Neuronal stem cell (in vitro differentiated cells): ENCODE measurements at regions not wholly inside any gene's neighbourhood (a gene's known extent, or its start where the extent isn't known, plus 50 kb on each side); places are given as distances from the start of the nearest gene placed in this dataset.

Experiments
- DNase-seq: peaks from one replicate; pipeline ENCODE4 v3.0.0-alpha.2; 2013; ENCODE audit warnings: low spot score
- H2AFZ ChIP-seq: one replicate; pipeline ENCODE4 v1.6.1; 2013; ENCODE audit warnings: mild to moderate bottlenecking, low read length, inconsistent platforms
- H2AK5ac ChIP-seq: 2 replicates; pipeline ENCODE4 v1.6.1; 2013; ENCODE audit warnings: low read depth, mild to moderate bottlenecking, inconsistent platforms, low read length, moderate library complexity, mixed read lengths
- H2BK120ac ChIP-seq: 2 replicates; pipeline ENCODE4 v1.6.1; 2013; ENCODE audit warnings: low read depth, mild to moderate bottlenecking, inconsistent platforms, low read length, moderate library complexity, mixed read lengths
- H2BK12ac ChIP-seq: one replicate; pipeline ENCODE4 v1.6.1; 2013; ENCODE audit warnings: low read length, inconsistent platforms
- H2BK15ac ChIP-seq: 2 replicates; pipeline ENCODE4 v1.6.1; 2013; ENCODE audit warnings: mild to moderate bottlenecking, low read length, inconsistent platforms, mixed read lengths
- H2BK5ac ChIP-seq: one replicate; pipeline ENCODE4 v1.6.1; 2013; ENCODE audit warnings: inconsistent platforms, mild to moderate bottlenecking, low read length, moderate library complexity
- H3K14ac ChIP-seq: one replicate; pipeline ENCODE4 v1.6.1; 2013; ENCODE audit warnings: low read length, inconsistent platforms
- H3K18ac ChIP-seq: 2 replicates; pipeline ENCODE4 v1.6.1; 2013; ENCODE audit warnings: low read length, inconsistent platforms
- H3K23ac ChIP-seq: 2 replicates; pipeline ENCODE4 v1.6.1; 2013; ENCODE audit warnings: low read depth, mild to moderate bottlenecking, mixed read lengths, low read length, inconsistent platforms; ENCODE audit not compliant: poor library complexity
- H3K27ac ChIP-seq: replicated peaks from 3 replicates; pipeline ENCODE4 v1.5.1; 2013; ENCODE audit warnings: low read length, inconsistent platforms
- H3K27me3 ChIP-seq, 3 experiments: 2 replicates each; pipeline ENCODE4 v1.6.1; 2013; ENCODE audit warnings: low read length in 3 of 3, mild to moderate bottlenecking in 2 of 3, inconsistent platforms in 1 of 3, low read depth in 1 of 3, mixed read lengths in 1 of 3, moderate library complexity in 1 of 3; ENCODE audit not compliant: control insufficient read depth in 3 of 3, insufficient read depth in 3 of 3
- H3K36me3 ChIP-seq, 2 donors: replicated peaks in 1 of 2; 2 replicates each; pipeline ENCODE4 v1.6.1; 2013; ENCODE audit warnings: low read length in 2 of 2; ENCODE audit not compliant: control insufficient read depth in 2 of 2, insufficient read depth in 2 of 2
- H3K4ac ChIP-seq: 2 replicates; pipeline ENCODE4 v1.6.1; 2013; ENCODE audit warnings: inconsistent platforms, mild to moderate bottlenecking, low read length, moderate library complexity
- H3K4me1 ChIP-seq, 2 donors: 1 replicate in 1 of 2; 2 replicates in 1 of 2; pipeline ENCODE4 v1.6.1; 2013; ENCODE audit warnings: low read length in 2 of 2, low read depth in 1 of 2; ENCODE audit not compliant: control insufficient read depth in 2 of 2, insufficient read depth in 1 of 2
- H3K4me2 ChIP-seq: one replicate; pipeline ENCODE4 v1.6.1; 2013; ENCODE audit warnings: mild to moderate bottlenecking, low read length, inconsistent platforms; ENCODE audit not compliant: insufficient read depth, poor library complexity, severe bottlenecking
- H3K4me3 ChIP-seq, 2 donors: 2 replicates each; pipeline ENCODE4 v1.5.1; 2013; ENCODE audit warnings: low read length in 2 of 2, mild to moderate bottlenecking in 2 of 2, inconsistent platforms in 1 of 2, moderate library complexity in 1 of 2
- H3K79me1 ChIP-seq: one replicate; pipeline ENCODE4 v1.6.1; 2013; ENCODE audit warnings: low read depth, mild to moderate bottlenecking, inconsistent platforms, low read length, moderate library complexity
- H3K9ac ChIP-seq: one replicate; pipeline ENCODE4 v1.6.1; 2013; ENCODE audit warnings: mild to moderate bottlenecking, low read depth, low read length, inconsistent platforms; ENCODE audit not compliant: poor library complexity
- H3K9me3 ChIP-seq, 2 donors: replicated peaks in 1 of 2; 2 replicates each; pipeline versions ENCODE3 to v1.6.1; 2013; ENCODE audit warnings: low read length in 2 of 2, mild to moderate bottlenecking in 2 of 2, inconsistent platforms in 1 of 2, low read depth in 1 of 2, mixed read lengths in 1 of 2, moderate library complexity in 1 of 2; ENCODE audit not compliant: control insufficient read depth in 2 of 2, insufficient read depth in 1 of 2
- H4K8ac ChIP-seq: one replicate; pipeline ENCODE4 v1.6.1; 2013; ENCODE audit warnings: low read depth, mild to moderate bottlenecking, inconsistent platforms, low read length, moderate library complexity
- H4K91ac ChIP-seq: one replicate; pipeline ENCODE4 v1.6.1; 2013; ENCODE audit warnings: low read length, low read depth, mild to moderate bottlenecking, inconsistent platforms; ENCODE audit not compliant: poor library complexity
- WGBS, 2 donors: extraction: QIAGEN DNeasy Blood & Tissue Kit; methylation state at CpG; one replicate each; pipeline ENCODE4 v1.1.7; 2013; ENCODE audit warnings: missing lambda C conversion rate in 2 of 2, mixed read lengths in 1 of 2; ENCODE audit not compliant: insufficient read length in 2 of 2, insufficient replicate concordance in 1 of 2; ENCODE audit errors: extremely low coverage in 2 of 2; 5-methylcytosine and 5-hydroxymethylcytosine counted together

DNA sequence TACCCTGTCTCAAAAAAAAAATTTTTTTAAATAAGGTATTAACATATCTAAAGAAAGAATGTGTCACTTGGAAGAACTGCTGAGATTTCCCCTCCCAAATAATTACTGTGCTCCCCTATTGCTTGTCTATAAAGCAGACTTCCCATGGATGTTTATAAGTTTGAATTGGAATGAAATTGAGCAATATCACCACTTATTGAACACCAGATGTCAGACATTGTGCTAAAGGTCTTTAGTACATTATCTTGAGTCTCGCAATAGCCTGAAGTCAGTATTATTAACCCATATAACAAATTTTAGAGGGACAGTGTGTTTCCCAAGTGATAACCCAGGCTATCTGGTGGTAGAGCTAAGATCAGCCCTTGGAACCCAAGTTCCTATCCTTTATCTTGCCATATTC lies 69.0 kb upstream of the EPCAM start:
- H2BK15ac ChIP-seq, result no peak overlapping the region
- H3K9ac ChIP-seq, result no peak overlapping the region
- no peak overlapping the region for H2AFZ ChIP-seq
- H2AK5ac ChIP-seq, result no peak overlapping the region
- H2BK120ac ChIP-seq, result no peak overlapping the region
- H3K9me3 ChIP-seq, result no peaks in the 10 kb centered on the region
- no peaks in the 10 kb centered on the region for H3K79me1 ChIP-seq
- DNase-seq, result no peak
- no peaks in the 10 kb centered on the region for H3K27me3 ChIP-seq
- H3K4me1 ChIP-seq, result peaks cover 8 to 49% of the 10 kb centered on the region in 2 donors
- H2BK12ac ChIP-seq, result no peak overlapping the region
- no peak overlapping the region for H3K23ac ChIP-seq
- no peak overlapping the region for H3K14ac ChIP-seq
- H2BK5ac ChIP-seq, result no peak overlapping the region
- H3K36me3 ChIP-seq, result no peaks in the 10 kb centered on the region
- no peak overlapping the region for H4K8ac ChIP-seq
- H3K4me3 ChIP-seq, result no peak overlapping the region
- no peak overlapping the region for H3K18ac ChIP-seq
- WGBS, 2 donors, result no CpG with 5 or more reads among the region's 1 CpG
- no peak overlapping the region for H3K27ac ChIP-seq
- H3K4ac ChIP-seq, result no peak overlapping the region
- H3K4me2 ChIP-seq, result no peak overlapping the region
- no peak overlapping the region for H4K91ac ChIP-seq

DNA sequence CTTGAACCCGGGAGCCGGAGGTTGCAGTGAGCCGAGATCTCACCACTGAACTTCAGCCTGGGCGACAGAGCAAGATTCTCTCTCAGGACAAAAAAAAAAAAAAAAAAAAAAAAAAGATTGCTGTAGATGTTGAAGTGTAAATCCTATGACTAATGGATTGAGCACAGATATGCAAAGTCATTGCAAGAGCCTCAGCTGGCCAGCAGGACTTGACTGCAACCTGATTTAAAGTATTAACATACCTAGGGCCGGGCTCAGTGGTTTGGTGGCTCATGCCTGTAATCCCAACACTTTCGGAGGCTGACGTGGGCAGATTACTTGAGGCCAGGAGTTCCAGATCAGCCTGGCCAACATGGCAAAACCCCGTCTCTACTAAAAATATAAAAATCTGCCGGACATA lies 69.6 kb upstream of the EPCAM start:
- H3K9ac ChIP-seq, result no peak overlapping the region
- no peak overlapping the region for H2BK5ac ChIP-seq
- H3K4me2 ChIP-seq, result no peak overlapping the region
- no peak overlapping the region for H3K14ac ChIP-seq
- no peak overlapping the region for H3K23ac ChIP-seq
- H3K79me1 ChIP-seq, result no peaks in the 10 kb centered on the region
- no peaks in the 10 kb centered on the region for H3K36me3 ChIP-seq
- no peak overlapping the region for H2BK12ac ChIP-seq
- no peak overlapping the region for H2BK15ac ChIP-seq
- no peak overlapping the region for H2AK5ac ChIP-seq
- H3K9me3 ChIP-seq, result no peaks in the 10 kb centered on the region
- no peak overlapping the region for H3K18ac ChIP-seq
- no peak overlapping the region for H3K27ac ChIP-seq
- no peak overlapping the region for H3K4me3 ChIP-seq
- no peak overlapping the region for H4K8ac ChIP-seq
- no peak overlapping the region for H2AFZ ChIP-seq
- no peak overlapping the region for H2BK120ac ChIP-seq
- no peak overlapping the region for H3K4ac ChIP-seq
- H3K27me3 ChIP-seq, result no peaks in the 10 kb centered on the region
- no CpG with 5 or more reads among the region's 9 CpGs for WGBS, 2 donors
- no peak overlapping the region for H4K91ac ChIP-seq
- no peak for DNase-seq
- peaks cover 10 to 51% of the 10 kb centered on the region in 2 donors for H3K4me1 ChIP-seq

GRCh38 chr2:47298771-47299170 lies 70.3 kb upstream of the EPCAM start:
- Histone ChIP-seq H2BK12ac (no peak overlapping the region), H3K79me1 (no peaks in the 10 kb centered on the region), H2AFZ (no peak overlapping the region), H3K27ac (no peak overlapping the region), H3K4me1 (peaks cover 13 to 50% of the 10 kb centered on the region in 2 donors), H3K14ac (no peak overlapping the region), H2BK120ac (no peak overlapping the region), H2BK15ac (no peak overlapping the region), H2AK5ac (no peak overlapping the region), H3K4ac (no peak overlapping the region), H3K27me3 (no peaks in the 10 kb centered on the region), H3K4me2 (no peak overlapping the region), H3K36me3 (no peaks in the 10 kb centered on the region), H4K91ac (no peak overlapping the region), H3K18ac (no peak overlapping the region), H4K8ac (no peak overlapping the region), H3K9me3 (no peaks in the 10 kb centered on the region), H3K23ac (no peak overlapping the region), H3K9ac (no peak overlapping the region), H2BK5ac (no peak overlapping the region), H3K4me3 (no peak overlapping the region)
- DNase-seq, result no peak
- no CpG with 5 or more reads among the region's 3 CpGs for WGBS, 2 donors

DNA sequence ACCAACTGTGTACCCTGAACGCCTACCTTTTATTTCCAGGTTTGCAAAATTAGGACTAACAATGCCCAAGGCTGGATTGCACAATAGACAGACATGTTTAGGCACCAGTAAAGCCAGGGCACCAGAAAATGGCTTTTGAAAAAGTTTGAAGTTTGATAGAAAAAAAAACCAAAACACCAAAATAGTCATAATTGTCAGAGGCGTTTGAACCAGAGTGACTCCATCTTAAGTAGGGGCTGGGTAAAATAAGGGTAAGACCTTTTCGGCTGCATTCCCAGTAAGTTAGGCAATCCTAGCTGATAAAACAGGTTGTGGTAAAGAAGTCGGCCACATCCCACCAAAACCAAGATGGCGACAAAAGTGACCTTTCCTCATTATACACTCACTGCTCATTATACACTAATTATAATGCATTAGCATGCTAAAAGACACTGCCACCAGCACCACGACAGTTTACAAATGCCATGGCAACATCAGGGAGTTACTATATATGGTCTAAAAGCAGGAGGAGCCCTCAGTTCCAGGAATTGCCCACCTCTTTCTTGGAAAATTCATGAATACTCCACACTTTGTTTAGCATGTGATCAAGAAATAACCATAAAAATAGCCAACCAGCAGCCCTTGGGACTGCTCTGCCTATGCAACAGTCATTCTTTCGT lies 71.2 kb upstream of the EPCAM start:
- Histone ChIP-seq H2BK5ac (no peak overlapping the region), H3K27me3 (no peaks in the 10 kb centered on the region), H3K14ac (no peak overlapping the region), H3K4me1 (peaks cover 13 to 41% of the 10 kb centered on the region in 2 donors), H3K18ac (no peak overlapping the region), H2BK15ac (no peak overlapping the region), H4K91ac (no peak overlapping the region), H4K8ac (no peak overlapping the region), H2BK120ac (no peak overlapping the region), H2AK5ac (no peak overlapping the region), H3K36me3 (no peaks in the 10 kb centered on the region), H3K79me1 (no peaks in the 10 kb centered on the region), H3K9me3 (no peaks in the 10 kb centered on the region), H3K4ac (no peak overlapping the region), H3K27ac (no peak overlapping the region), H3K4me3 (no peak overlapping the region), H2BK12ac (no peak overlapping the region), H3K4me2 (no peak overlapping the region), H3K9ac (no peak overlapping the region), H2AFZ (no peak overlapping the region), H3K23ac (no peak overlapping the region)
- WGBS, 2 donors, result no CpG with 5 or more reads among the region's 7 CpGs
- DNase-seq, result no peak
